GM19438 (cell line): ENCODE measurements at regions not wholly inside any gene's neighbourhood (a gene's known extent, or its start where the extent isn't known, plus 50 kb on each side); places are given as distances from the start of the nearest gene placed in this dataset.

ENCODE experiments used
- ATAC-seq: cut with Tn5 transposase; IDR thresholded peaks from one replicate; pipeline ENCODE4 v1.9.1; 2021; ENCODE audit warnings: low read depth; ENCODE audit not compliant: unreplicated experiment

GRCh38 chr2:56688661-56689060, 504.9 kb downstream of the CCDC85A start:
- ATAC-seq: no peak

DNA sequence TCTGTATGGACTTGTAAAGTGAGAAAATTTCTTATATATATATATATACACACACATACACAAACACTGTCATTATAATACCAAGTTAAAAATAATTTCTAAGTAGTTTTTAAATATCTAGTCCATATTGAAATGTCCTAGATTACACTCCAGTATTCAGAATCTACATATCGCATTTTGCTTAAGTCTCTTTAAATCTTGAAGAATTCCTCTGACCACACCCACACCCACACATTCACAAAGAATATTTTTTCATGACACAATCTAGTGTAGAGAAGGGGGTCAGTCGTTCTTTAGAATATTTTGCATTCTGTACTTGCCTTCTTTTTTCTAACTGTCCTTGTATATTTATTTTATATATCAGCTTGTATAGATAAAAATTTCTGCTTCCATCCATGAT, 509.7 kb downstream of the CCDC85A start:
- ATAC-seq: no peak

- ATAC-seq: no peak
Measured at GRCh38 chr2:56703001-56703400, 519.2 kb downstream of the CCDC85A start.

DNA sequence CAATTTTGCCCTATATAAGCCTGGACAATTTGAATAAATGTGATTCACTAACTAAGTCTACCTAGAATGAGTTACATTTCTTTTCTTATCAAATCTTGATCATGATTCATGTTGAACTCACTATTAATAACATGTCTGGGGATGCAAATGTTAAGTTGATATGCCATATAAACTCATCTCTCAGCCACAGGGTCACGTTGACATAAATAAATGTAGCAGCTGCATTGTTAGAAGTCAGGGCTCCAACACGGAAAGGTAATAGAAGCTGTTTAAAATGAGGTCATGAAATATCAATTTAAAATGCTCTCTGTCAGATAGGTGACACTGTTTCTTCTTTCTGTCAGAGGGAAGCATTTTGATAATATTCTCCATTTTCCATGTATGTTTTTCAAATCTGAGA, 521.9 kb downstream of the CCDC85A start:
- no peak for ATAC-seq

DNA sequence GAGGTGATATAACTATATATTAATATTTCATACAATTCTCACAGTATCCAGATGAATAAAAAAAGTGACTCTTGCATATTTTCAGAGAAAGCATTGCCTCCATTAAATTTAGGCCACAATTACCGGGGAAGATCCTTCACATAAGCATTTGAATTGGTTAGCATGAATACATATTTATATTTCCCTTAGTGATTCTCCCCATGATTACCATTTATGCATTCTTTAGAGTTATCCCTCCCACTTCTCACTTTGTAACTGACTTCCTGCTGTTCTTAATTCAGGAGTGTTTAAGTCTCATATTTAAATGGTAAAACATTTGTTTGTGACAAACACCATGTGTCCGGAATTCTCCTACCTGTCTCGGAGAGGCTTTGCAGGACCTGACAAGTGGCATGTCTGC, 523.4 kb downstream of the CCDC85A start:
- no peak for ATAC-seq

DNA sequence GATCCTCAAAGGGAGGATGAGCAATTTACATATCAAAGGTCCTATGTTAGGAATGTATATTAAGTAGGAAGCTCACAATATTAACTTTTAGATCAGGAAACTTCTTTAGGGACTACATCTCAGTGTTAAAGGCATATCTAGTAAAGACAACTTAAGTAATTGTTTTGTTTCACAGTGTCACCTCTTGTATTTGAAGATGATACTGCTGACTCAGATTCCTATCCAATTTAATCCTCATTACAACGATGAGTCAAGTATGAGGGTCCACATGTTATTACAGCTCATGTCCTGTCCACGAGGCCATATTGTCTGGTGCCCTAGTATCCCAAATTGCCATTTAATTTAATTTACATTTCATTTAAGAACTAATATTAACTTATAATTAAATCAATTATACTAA, 523.9 kb downstream of the CCDC85A start:
- ATAC-seq: no peak

DNA sequence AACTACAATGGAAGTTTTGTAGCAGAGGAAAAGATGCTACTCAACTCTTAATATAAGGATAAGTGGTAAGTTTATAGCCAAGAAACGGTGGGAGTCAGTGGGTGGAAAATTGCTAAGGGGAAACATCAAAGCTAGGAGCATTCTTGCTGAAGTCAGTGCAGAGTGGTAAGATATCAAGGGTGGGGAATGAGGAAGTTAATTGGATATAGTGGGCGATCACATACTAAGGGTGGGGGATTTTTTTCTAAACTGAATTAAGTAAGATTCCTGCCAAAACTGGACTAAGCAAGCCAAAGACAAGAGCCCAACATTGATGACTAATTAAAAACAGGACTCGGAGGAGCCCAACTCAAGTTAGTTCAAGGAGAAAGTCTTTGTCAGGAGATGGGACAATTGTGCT, 525.4 kb downstream of the CCDC85A start:
- no peak for ATAC-seq

- no peak for ATAC-seq
Measured at GRCh38 chr2:56713161-56713676, 529.4 kb downstream of the CCDC85A start.

DNA sequence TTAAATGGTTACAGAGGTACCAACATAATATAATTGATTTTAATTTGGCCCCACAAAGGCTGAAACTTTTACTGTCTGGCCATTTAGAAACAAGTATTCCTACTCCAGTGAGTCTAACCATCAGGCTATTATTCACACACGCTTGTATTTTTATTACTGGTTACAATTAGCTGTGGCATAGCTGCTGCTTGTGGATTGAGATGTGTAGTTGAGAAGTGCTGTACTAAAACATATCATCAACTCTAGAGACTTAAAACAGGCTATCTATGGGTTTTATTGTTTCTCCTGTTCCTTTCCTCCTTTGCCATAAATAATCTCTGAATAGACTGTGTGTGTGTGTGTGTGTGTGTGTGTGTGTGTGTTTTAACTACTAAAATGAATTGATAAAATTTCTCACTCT, 530.2 kb downstream of the CCDC85A start:
- no peak for ATAC-seq

DNA sequence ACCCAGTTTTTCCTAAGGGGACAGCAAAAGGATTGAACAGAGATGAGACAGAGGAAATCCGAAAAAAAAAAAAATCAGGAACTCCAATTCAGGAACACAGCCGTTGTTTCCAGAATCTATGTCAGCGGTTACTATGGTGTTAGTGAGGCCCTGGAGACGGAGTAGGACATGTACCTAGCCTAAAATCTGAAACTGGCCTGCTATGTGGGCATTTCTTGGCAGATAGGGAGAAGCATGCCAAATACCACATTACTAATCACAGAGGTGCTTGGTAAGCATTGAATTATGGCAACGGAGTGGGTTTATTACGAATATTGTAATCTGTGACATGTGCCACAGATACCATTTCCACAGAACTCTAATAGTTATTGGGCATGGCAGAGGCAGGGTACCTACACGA, 530.6 kb downstream of the CCDC85A start:
- ATAC-seq: no peak

DNA sequence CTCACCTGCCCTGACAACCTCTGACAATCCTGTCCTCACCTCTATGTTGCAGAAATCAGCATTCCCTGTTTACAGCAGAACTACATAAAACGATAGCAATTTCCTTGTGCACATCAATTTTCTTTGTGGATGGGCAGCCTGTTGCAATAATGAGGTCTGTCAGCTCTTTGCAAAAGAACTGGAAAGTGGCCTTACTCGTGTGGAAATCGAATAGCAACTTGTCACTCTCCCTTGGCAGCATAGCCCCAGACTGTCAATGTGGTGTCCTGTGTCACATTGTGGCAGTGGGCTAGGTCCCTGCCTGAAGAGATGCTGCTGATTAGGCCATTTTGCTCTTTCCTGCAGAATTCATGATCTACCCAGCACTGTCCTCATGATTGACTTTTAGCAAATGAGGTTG, 531.9 kb downstream of the CCDC85A start:
- no peak for ATAC-seq

GRCh38 chr2:56718413-56718812, 534.6 kb downstream of the CCDC85A start:
- no peak for ATAC-seq

DNA sequence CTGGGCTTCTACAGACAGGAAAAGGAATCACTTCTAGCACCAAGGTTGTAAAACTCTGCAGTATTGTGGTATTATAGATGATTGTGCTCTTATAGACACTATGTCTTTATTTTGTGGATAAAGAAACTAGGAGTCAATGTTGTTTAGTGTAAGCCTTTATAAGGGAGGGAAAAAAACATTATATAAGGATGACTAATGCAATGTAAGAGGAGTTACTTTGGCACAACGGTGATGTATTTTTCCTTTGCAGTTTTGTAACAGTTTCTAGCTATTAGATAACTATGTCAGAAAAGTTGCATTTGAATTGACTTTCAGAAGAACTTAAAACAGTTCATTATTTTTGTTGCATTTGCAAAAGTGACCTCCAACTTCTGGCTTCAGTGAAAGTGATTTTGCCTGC, 545.4 kb downstream of the CCDC85A start:
- no peak for ATAC-seq

DNA sequence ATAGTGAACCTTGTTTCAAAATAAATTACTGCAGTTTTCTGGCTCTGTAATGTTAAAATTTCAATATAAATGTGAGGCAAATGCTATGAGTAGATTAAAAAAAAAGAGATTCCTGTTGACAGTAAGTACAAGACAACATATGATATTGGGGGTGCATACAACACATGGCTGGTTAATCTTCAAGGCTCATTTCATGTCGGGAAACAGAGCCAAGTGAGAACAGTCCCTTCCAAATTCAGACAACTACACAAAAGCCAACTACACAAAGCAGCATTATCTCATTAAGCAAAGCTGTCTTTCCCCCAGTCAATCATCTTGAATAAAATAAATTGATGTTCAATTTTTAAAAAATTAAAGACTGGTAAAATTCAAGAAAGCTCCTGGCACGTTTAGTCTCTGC, 549.2 kb downstream of the CCDC85A start:
- ATAC-seq: no peak

DNA sequence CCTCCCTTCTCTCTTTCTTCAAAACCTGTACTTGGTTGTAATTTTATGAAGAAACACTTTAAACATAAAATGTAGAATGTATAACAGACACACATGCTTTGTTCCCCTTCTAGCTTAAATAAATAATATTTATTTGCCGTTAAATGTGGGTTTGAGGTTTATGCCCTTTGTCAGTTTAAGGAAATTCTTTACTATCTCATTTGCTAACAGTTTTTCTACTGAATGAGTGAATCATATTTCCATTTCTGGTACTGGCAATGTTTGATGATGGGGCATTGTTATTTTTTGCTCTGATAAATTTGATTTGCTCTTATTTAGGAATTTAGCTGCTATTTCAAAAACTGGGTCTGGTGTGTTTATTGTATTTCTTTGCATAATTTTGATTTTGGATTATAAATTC, 555.6 kb downstream of the CCDC85A start:
- ATAC-seq: no peak

- no peak for ATAC-seq
Measured at GRCh38 chr2:56741601-56742102, 557.9 kb downstream of the CCDC85A start.

- ATAC-seq: no peak
Measured at GRCh38 chr2:56743807-56744206, 560.0 kb downstream of the CCDC85A start.

DNA sequence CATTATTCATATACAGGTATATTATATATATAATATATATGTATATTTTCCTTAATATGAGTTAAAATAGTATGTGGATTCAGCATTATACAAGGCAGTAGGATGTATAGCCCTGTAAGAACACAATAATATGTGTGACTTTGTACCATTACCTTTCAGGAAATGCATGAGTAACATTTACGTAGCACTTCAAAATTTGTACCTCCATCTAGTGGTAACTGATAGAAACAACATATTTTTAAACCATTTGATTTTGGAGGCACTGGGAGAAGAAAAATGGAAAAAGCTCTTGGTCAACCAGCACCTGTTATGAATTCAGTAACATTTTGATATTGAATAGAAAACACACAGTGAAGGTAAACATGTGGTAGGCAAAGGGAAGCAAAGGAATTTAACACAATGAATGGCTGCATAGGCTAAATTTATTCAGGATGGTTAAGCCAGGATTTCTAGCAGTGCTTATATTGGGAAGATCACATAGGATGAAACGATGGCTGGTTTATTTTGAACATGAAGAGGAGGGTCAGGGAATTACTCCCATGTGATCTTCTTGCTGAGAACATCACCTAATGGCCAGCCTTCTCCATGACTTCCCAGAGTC, 565.5 kb downstream of the CCDC85A start:
- no peak for ATAC-seq

- ATAC-seq: no peak
Measured at GRCh38 chr2:56753182-56753581, 569.4 kb downstream of the CCDC85A start.

DNA sequence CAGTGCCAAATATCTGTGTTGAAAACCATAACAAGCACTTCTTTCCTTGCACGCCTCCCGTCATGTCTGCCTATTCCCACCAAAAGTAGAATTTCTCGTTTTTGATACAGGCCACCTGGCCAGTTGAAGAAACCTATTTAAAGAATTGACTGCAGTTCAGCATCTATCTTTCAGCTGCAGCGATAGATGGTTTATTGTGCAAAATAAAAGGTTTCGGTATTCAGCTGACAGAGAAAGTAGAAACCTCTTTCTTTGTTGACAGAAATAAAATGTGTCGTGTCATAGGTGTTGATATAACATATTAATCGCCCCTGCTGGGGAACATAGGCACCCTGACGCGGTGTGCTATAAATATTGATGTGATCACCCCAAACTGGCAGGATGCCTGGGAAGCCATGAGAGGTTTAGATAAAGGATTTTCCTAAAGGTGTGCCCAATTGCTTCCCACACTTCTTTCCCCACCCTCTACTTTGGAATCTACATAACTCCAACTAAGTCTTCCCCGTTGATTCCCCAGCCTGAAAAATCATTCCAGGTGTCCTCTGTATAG, 570.4 kb downstream of the CCDC85A start:
- ATAC-seq: no peak

DNA sequence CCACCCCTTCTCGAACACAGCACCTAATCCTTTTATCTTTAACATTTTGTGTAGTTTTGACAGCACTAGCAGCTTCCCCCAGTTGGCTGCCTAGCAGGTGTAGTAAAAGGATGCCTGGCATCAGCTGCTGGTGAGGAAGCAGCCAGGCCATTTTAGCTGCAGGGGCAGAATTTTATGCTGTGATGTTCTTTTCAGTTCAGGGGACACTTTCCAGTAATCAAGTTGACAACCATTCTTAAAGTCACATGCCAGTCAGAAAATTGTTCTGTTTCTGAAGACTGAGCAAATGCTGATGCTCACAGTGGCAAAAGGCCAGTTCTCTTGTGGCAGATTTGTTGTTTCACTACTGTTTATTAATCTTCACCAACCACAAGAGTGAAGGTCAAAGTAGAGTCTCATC, 570.8 kb downstream of the CCDC85A start:
- no peak for ATAC-seq

DNA sequence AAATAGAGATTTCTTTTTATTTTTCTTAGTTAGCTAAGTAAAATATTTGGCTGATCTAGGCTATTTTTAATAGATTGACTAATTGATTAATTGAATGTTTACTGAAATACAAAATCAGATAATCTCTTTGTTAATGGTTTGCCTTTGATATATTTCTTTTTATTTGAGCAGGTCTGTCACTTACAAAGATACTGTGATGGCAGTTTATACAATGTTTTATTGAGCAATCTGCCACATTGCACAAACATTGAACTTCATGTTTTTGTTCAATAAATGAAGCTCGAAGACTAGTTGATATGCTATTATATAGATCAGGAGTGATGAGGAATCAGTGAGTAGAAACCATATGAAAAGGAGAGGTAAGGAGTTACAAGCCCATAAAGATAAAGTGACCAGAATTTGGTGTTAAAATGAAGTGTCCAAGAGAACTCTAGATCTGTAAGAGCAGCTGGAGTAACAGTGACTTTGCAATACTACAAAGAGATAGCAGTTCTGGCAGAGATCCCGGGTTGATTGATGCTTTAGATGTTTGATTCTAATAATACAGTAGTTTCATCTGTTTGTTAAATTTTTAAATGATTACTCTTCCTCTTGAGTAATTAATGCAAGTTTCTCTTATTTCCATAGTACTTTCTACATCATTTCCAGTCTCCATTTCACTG, 574.2 kb downstream of the CCDC85A start:
- ATAC-seq: no peak
